ENCODE measurements at regions not wholly inside any gene's neighbourhood (a gene's known extent, or its start where the extent isn't known, plus 50 kb on each side); places are given as distances from the start of the nearest gene placed in this dataset.

DNA sequence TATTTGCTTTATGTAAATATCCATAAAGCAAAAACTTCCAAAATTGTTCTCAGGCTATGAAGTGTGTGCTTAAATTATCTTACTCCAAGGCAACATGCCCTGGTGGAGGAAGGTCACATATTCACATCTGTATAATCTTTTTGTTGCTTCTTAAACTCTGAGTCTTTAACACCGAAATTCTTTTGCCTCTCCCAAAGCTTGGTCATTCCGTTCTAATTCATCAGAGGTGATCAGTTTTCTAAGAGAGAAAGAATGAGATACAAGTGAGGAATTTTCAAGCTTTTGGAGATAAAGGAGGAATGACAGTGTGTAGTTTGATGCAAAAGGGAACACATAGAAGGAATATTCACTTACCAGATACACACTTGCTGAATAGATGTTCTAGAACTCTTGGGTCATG lies 561.7 kb downstream of the LTN1 start:
- Histone ChIP-seq H4K20me1 (ENCODE audit: low read depth, low read length) (no peaks in the 10 kb centered on the region), H3K9me2 (replicated peaks; ENCODE audit: insufficient read depth, low read length) (no peaks in the 10 kb centered on the region), H3K27me3 (ENCODE audit: low read length) (no peaks in the 10 kb centered on the region), H3K4me3 (ENCODE audit: insufficient read depth, low read length, poor library complexity, severe bottlenecking) (no peak overlapping the region), H3K9me3 (ENCODE audit: insufficient read depth, low read length) (no peaks in the 10 kb centered on the region), H3K79me2 (ENCODE audit: insufficient read depth, low read length) (no peaks in the 10 kb centered on the region), H3K9ac (ENCODE audit: low read length) (no peak overlapping the region), H3F3A (ENCODE audit: insufficient read depth) (no peaks in the 10 kb centered on the region), H3K27ac (ENCODE audit: low read depth, low read length) (no peak overlapping the region), H3K36me3 (ENCODE audit: low read length) (no peaks in the 10 kb centered on the region), H2AFZ (ENCODE audit: low read depth, low read length, severe bottlenecking) (no peak overlapping the region), H3K4me2 (ENCODE audit: low read depth, low read length, poor library complexity, severe bottlenecking) (no peak overlapping the region)
- TF ChIP-seq CTCF (IDR thresholded peaks at IDR 0.05; ENCODE audit: insufficient read depth, low read length, poor library complexity, severe bottlenecking), result no peak
- TF ChIP-seq EZH2phosphoT487 (conservative IDR thresholded peaks at IDR 0.05; ENCODE audit: low read length), result no peak

- TF ChIP-seq CTCF (IDR thresholded peaks at IDR 0.05; ENCODE audit: insufficient read depth, low read length, poor library complexity, severe bottlenecking) (no peak), EZH2phosphoT487 (conservative IDR thresholded peaks at IDR 0.05; ENCODE audit: low read length) (no peak)
- no peak overlapping the region for H3K9ac ChIP-seq (ENCODE audit: low read length)
- no peak overlapping the region for H2AFZ ChIP-seq (ENCODE audit: low read depth, low read length, severe bottlenecking)
- no peaks in the 10 kb centered on the region for H3K9me2 ChIP-seq (replicated peaks; ENCODE audit: insufficient read depth, low read length)
- no peaks in the 10 kb centered on the region for H3F3A ChIP-seq (ENCODE audit: insufficient read depth)
- H3K79me2 ChIP-seq (ENCODE audit: insufficient read depth, low read length), result no peaks in the 10 kb centered on the region
- no peaks in the 10 kb centered on the region for H3K9me3 ChIP-seq (ENCODE audit: insufficient read depth, low read length)
- H4K20me1 ChIP-seq (ENCODE audit: low read depth, low read length), result no peaks in the 10 kb centered on the region
- no peak overlapping the region for H3K27ac ChIP-seq (ENCODE audit: low read depth, low read length)
- H3K27me3 ChIP-seq (ENCODE audit: low read length), result no peaks in the 10 kb centered on the region
- H3K4me2 ChIP-seq (ENCODE audit: low read depth, low read length, poor library complexity, severe bottlenecking), result no peak overlapping the region
- H3K4me3 ChIP-seq (ENCODE audit: insufficient read depth, low read length, poor library complexity, severe bottlenecking), result no peak overlapping the region
- no peaks in the 10 kb centered on the region for H3K36me3 ChIP-seq (ENCODE audit: low read length)
These were observed 563.5 kb downstream of the LTN1 start for GRCh38 chr21:28429161-28429560.

- Histone ChIP-seq H2AFZ (ENCODE audit: low read depth, low read length, severe bottlenecking) (no peak overlapping the region), H3K4me2 (ENCODE audit: low read depth, low read length, poor library complexity, severe bottlenecking) (no peak overlapping the region), H3K9ac (ENCODE audit: low read length) (no peak overlapping the region), H3K27me3 (ENCODE audit: low read length) (no peaks in the 10 kb centered on the region), H3K9me3 (ENCODE audit: insufficient read depth, low read length) (no peaks in the 10 kb centered on the region), H3K4me3 (ENCODE audit: insufficient read depth, low read length, poor library complexity, severe bottlenecking) (no peak overlapping the region), H3K36me3 (ENCODE audit: low read length) (no peaks in the 10 kb centered on the region), H3K79me2 (ENCODE audit: insufficient read depth, low read length) (no peaks in the 10 kb centered on the region), H3K9me2 (replicated peaks; ENCODE audit: insufficient read depth, low read length) (no peaks in the 10 kb centered on the region), H3F3A (ENCODE audit: insufficient read depth) (no peaks in the 10 kb centered on the region), H3K27ac (ENCODE audit: low read depth, low read length) (no peak overlapping the region), H4K20me1 (ENCODE audit: low read depth, low read length) (no peaks in the 10 kb centered on the region)
- TF ChIP-seq EZH2phosphoT487 (conservative IDR thresholded peaks at IDR 0.05; ENCODE audit: low read length), result no peak
- no peak for TF ChIP-seq CTCF (IDR thresholded peaks at IDR 0.05; ENCODE audit: insufficient read depth, low read length, poor library complexity, severe bottlenecking)
These were observed 565.2 kb downstream of the LTN1 start for GRCh38 chr21:28427394-28428022.
